ENCODE measurements at regions not wholly inside any gene's neighbourhood (a gene's known extent, or its start where the extent isn't known, plus 50 kb on each side); places are given as distances from the start of the nearest gene placed in this dataset.

DNA sequence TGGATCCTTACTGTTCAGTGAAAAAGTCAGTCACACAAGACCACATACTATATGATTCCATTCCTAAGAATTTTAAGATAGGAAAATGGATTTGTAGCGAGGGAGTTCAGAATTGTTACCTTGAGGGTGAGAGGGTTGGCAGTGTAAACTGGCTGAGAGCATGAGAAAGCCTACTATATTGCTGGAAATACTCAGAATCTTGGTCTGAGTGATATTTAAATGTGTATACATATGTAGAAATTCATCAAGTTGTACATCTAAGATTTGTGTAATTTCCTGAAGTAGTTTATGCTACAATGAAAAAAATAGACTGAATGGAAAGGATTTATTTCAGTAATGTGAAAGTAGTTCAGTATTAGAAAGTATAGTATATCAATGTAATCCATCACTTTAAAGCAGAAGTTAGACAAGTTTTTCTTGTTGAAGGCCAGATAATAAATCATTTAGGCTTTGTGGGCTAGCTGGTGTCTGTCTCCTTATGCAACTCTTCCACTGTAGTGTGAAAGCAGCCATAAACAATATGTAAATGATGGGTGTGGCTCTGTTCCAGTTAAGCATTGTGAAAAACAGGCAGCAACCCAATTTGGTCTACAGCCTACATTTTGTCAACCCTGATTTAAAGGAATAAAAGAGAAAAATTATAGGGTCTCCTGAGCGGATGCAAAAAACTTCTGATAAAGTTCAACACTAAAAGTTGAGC lies 127.2 kb upstream of the THY1 start:
- no peak overlapping the region for H3K27ac ChIP-seq (ENCODE audit: low read depth in 2 of 2, low read length in 2 of 2)
- no peaks in the 10 kb centered on the region for H3K27me3 ChIP-seq (ENCODE audit: control insufficient read depth in 2 of 2, insufficient read depth in 2 of 2, low read length in 2 of 2)
- no peaks in the 10 kb centered on the region for H3K9me3 ChIP-seq (ENCODE audit: control insufficient read depth in 2 of 2, low read length in 2 of 2)
- H3K9ac ChIP-seq (ENCODE audit: low read depth in 1 of 2, low read length in 2 of 2): no peak overlapping the region
- no peaks in the 10 kb centered on the region for H3K36me3 ChIP-seq (ENCODE audit: control insufficient read depth in 2 of 2, insufficient read depth in 2 of 2, low read length in 2 of 2)
- H3K4me3 ChIP-seq (ENCODE audit: low read length in 2 of 2): no peak overlapping the region
- H3K4me1 ChIP-seq (ENCODE audit: control insufficient read depth in 2 of 2, insufficient read depth in 2 of 2, low read length in 2 of 2): no peaks in the 10 kb centered on the region

GRCh38 chr11:119547511-119547910 lies 124.5 kb upstream of the THY1 start:
- no peak overlapping the region for H3K27ac ChIP-seq (ENCODE audit: low read depth in 2 of 2, low read length in 2 of 2)
- H3K4me1 ChIP-seq (ENCODE audit: control insufficient read depth in 2 of 2, insufficient read depth in 2 of 2, low read length in 2 of 2): no peaks in the 10 kb centered on the region
- no peak overlapping the region for H3K4me3 ChIP-seq (ENCODE audit: low read length in 2 of 2)
- H3K36me3 ChIP-seq (ENCODE audit: control insufficient read depth in 2 of 2, insufficient read depth in 2 of 2, low read length in 2 of 2): no peaks in the 10 kb centered on the region
- no peaks in the 10 kb centered on the region for H3K27me3 ChIP-seq (ENCODE audit: control insufficient read depth in 2 of 2, insufficient read depth in 2 of 2, low read length in 2 of 2)
- no peaks in the 10 kb centered on the region for H3K9me3 ChIP-seq (ENCODE audit: control insufficient read depth in 2 of 2, low read length in 2 of 2)
- no peak overlapping the region for H3K9ac ChIP-seq (ENCODE audit: low read depth in 1 of 2, low read length in 2 of 2)

- no peak overlapping the region for H3K27ac ChIP-seq (ENCODE audit: low read depth in 2 of 2, low read length in 2 of 2)
- H3K9ac ChIP-seq (ENCODE audit: low read depth in 1 of 2, low read length in 2 of 2): no peak overlapping the region
- no peaks in the 10 kb centered on the region for H3K9me3 ChIP-seq (ENCODE audit: control insufficient read depth in 2 of 2, low read length in 2 of 2)
- H3K36me3 ChIP-seq (ENCODE audit: control insufficient read depth in 2 of 2, insufficient read depth in 2 of 2, low read length in 2 of 2): no peaks in the 10 kb centered on the region
- no peaks in the 10 kb centered on the region for H3K27me3 ChIP-seq (ENCODE audit: control insufficient read depth in 2 of 2, insufficient read depth in 2 of 2, low read length in 2 of 2)
- no peak overlapping the region for H3K4me3 ChIP-seq (ENCODE audit: low read length in 2 of 2)
- H3K4me1 ChIP-seq (ENCODE audit: control insufficient read depth in 2 of 2, insufficient read depth in 2 of 2, low read length in 2 of 2): no peaks in the 10 kb centered on the region
Measured at GRCh38 chr11:119545978-119546915, 123.3 kb upstream of the THY1 start.

DNA sequence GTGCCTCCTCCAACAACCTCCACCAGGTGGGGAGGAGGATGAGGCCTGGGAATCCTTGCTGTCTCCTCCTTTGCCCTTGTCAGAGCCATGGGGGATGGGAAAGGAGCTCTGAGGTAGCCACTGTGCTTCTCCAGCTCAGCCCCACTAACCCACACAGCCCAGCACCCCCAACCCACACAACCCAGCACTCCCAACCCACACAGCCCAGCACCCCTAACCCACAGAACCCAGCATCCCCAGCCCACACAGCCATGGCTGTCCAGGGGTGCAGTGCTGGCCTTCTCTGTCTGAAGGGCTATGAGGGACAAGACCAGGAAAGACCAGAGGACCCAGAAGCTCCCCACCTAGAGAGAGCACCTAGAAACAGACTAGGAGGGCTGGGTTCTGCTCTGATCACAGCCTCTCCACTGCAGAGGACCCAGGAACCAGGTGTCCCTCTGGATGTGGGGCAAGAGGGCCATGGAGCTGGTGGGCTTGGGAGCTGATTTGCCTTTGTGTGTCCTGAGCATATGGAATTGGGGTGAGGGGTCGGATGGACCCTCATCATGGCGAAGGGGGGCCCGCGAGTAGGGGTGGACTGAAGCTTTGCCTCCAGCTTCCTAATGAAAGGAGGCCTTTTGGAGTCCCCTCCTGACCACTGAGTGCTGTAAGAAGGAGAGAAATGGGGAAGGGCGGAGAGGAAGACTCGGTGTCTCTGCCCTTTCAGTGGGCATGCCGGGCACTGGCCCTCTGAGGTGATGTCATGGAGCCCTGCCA lies 117.6 kb upstream of the THY1 start:
- Histone ChIP-seq H3K27ac (ENCODE audit: low read depth in 2 of 2, low read length in 2 of 2) (no peak overlapping the region), H3K9ac (ENCODE audit: low read depth in 1 of 2, low read length in 2 of 2) (no peak overlapping the region), H3K4me3 (ENCODE audit: low read length in 2 of 2) (no peak overlapping the region), H3K9me3 (ENCODE audit: control insufficient read depth in 2 of 2, low read length in 2 of 2) (no peaks in the 10 kb centered on the region), H3K27me3 (ENCODE audit: control insufficient read depth in 2 of 2, insufficient read depth in 2 of 2, low read length in 2 of 2) (no peaks in the 10 kb centered on the region), H3K4me1 (ENCODE audit: control insufficient read depth in 2 of 2, insufficient read depth in 2 of 2, low read length in 2 of 2) (no peaks in the 10 kb centered on the region), H3K36me3 (ENCODE audit: control insufficient read depth in 2 of 2, insufficient read depth in 2 of 2, low read length in 2 of 2) (no peaks in the 10 kb centered on the region)

DNA sequence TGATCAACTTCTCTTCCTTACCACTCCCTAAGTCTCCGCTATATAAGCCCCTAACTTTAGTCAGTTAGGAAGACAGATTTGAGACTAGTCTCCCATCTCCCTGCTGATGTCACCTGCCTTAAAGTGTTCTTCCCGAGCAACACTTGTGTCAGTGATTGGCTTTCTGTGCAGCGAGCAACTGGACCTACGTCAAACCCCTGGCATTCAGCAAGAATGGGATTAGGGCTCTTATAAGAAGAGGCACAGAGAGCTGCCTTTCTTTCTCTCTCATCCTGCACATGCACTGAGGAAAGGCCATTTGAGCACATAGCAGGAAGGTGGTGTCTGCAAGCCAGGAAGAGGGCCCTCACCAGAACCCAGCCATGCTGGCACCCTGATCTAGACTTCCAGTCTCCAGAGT lies 116.6 kb upstream of the THY1 start:
- no peak overlapping the region for H3K27ac ChIP-seq (ENCODE audit: low read depth in 2 of 2, low read length in 2 of 2)
- H3K27me3 ChIP-seq (ENCODE audit: control insufficient read depth in 2 of 2, insufficient read depth in 2 of 2, low read length in 2 of 2): no peaks in the 10 kb centered on the region
- H3K4me3 ChIP-seq (ENCODE audit: low read length in 2 of 2): no peak overlapping the region
- H3K4me1 ChIP-seq (ENCODE audit: control insufficient read depth in 2 of 2, insufficient read depth in 2 of 2, low read length in 2 of 2): no peaks in the 10 kb centered on the region
- H3K9ac ChIP-seq (ENCODE audit: low read depth in 1 of 2, low read length in 2 of 2): no peak overlapping the region
- H3K9me3 ChIP-seq (ENCODE audit: control insufficient read depth in 2 of 2, low read length in 2 of 2): no peaks in the 10 kb centered on the region
- no peaks in the 10 kb centered on the region for H3K36me3 ChIP-seq (ENCODE audit: control insufficient read depth in 2 of 2, insufficient read depth in 2 of 2, low read length in 2 of 2)

DNA sequence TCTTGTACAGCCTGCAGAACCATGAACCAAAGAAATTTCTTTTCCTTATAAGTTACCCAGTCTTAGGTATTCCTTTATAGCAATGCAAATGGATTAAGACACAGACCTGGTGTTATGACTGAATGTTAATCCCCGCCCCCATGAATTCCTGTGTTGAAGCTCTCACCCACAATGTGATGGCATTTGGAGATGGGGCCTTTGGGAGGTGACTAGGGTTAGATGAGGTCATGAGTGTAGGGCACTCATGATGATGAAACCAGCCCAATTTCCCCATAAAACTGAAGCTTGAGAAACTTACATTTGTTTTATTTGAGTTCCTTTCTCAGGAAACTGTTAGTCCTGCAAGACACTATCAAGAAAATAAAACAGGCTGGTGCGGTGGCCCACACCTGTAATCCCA lies 115.8 kb upstream of the THY1 start:
- no peak overlapping the region for H3K4me3 ChIP-seq (ENCODE audit: low read length in 2 of 2)
- no peaks in the 10 kb centered on the region for H3K9me3 ChIP-seq (ENCODE audit: control insufficient read depth in 2 of 2, low read length in 2 of 2)
- H3K27ac ChIP-seq (ENCODE audit: low read depth in 2 of 2, low read length in 2 of 2): no peak overlapping the region
- H3K36me3 ChIP-seq (ENCODE audit: control insufficient read depth in 2 of 2, insufficient read depth in 2 of 2, low read length in 2 of 2): no peaks in the 10 kb centered on the region
- no peaks in the 10 kb centered on the region for H3K4me1 ChIP-seq (ENCODE audit: control insufficient read depth in 2 of 2, insufficient read depth in 2 of 2, low read length in 2 of 2)
- H3K27me3 ChIP-seq (ENCODE audit: control insufficient read depth in 2 of 2, insufficient read depth in 2 of 2, low read length in 2 of 2): no peaks in the 10 kb centered on the region
- no peak overlapping the region for H3K9ac ChIP-seq (ENCODE audit: low read depth in 1 of 2, low read length in 2 of 2)

- Histone ChIP-seq H3K27ac (ENCODE audit: low read depth in 2 of 2, low read length in 2 of 2) (no peak overlapping the region), H3K9ac (ENCODE audit: low read depth in 1 of 2, low read length in 2 of 2) (no peak overlapping the region), H3K4me1 (ENCODE audit: control insufficient read depth in 2 of 2, insufficient read depth in 2 of 2, low read length in 2 of 2) (no peaks in the 10 kb centered on the region), H3K9me3 (ENCODE audit: control insufficient read depth in 2 of 2, low read length in 2 of 2) (no peaks in the 10 kb centered on the region), H3K27me3 (ENCODE audit: control insufficient read depth in 2 of 2, insufficient read depth in 2 of 2, low read length in 2 of 2) (no peaks in the 10 kb centered on the region), H3K36me3 (ENCODE audit: control insufficient read depth in 2 of 2, insufficient read depth in 2 of 2, low read length in 2 of 2) (no peaks in the 10 kb centered on the region), H3K4me3 (ENCODE audit: low read length in 2 of 2) (no peak overlapping the region)
Measured at GRCh38 chr11:119537306-119538253, 114.6 kb upstream of the THY1 start.

DNA sequence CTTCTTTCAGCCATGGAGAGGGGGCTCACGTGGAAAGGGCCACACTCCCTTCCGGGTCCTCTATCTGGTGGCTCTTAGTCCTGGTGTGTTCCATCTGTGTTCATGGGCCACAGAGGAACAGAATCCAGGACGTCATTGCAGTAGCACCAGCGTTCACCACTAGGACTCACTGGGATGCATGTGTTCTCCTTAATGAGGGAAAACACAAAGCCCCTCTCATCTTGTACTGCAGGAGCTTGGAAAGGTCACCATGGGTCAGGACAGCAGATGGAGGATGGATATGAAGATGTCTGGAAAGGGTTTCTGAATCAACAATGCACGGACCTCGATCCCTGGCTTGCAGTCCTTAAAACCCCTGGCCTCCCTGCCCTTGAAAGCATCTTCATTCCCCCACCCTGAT lies 113.8 kb upstream of the THY1 start:
- no peak overlapping the region for H3K4me3 ChIP-seq (ENCODE audit: low read length in 2 of 2)
- H3K36me3 ChIP-seq (ENCODE audit: control insufficient read depth in 2 of 2, insufficient read depth in 2 of 2, low read length in 2 of 2): no peaks in the 10 kb centered on the region
- H3K27ac ChIP-seq (ENCODE audit: low read depth in 2 of 2, low read length in 2 of 2): no peak overlapping the region
- H3K4me1 ChIP-seq (ENCODE audit: control insufficient read depth in 2 of 2, insufficient read depth in 2 of 2, low read length in 2 of 2): no peaks in the 10 kb centered on the region
- H3K9ac ChIP-seq (ENCODE audit: low read depth in 1 of 2, low read length in 2 of 2): no peak overlapping the region
- no peaks in the 10 kb centered on the region for H3K9me3 ChIP-seq (ENCODE audit: control insufficient read depth in 2 of 2, low read length in 2 of 2)
- no peaks in the 10 kb centered on the region for H3K27me3 ChIP-seq (ENCODE audit: control insufficient read depth in 2 of 2, insufficient read depth in 2 of 2, low read length in 2 of 2)

DNA sequence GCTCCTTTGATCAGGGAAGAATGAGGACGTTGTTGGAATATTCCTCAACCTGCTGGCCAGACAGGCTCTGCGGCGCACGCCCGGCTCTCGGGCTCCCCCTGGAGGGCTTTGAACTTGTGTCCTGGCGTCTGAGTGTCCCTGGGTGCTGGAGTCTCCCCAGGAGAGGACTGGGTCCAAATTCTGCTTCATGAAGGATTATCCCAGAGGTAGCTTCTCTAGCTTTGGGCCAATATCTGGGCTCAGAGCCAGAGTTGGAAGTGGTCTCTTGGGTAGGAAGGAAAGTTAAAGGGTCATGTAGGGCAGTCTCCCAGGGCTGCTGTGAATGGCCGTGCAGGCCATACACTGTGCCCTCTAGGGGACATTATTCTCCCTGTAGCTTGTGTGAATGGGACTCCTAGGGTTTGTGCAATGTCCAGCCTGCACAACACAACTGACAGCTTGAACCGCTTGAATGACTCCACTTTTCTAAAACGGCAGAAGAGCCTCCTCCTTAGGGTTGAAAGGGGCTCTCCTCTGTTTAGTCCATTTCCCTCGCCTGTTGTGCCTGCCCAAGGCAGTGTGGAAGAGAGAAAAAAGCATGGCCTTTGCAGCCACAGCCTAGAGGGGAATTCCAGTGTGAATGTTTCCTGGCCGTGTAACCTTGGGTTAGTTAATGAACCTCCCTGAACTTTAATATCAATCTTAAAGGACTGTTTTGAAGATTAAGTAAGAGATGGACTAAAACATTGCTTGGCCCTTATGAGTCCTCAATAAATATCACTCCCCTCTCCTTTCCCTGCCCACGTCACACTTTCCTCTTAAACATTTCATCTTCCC lies 111.2 kb upstream of the THY1 start:
- no peaks in the 10 kb centered on the region for H3K4me1 ChIP-seq (ENCODE audit: control insufficient read depth in 2 of 2, insufficient read depth in 2 of 2, low read length in 2 of 2)
- no peak overlapping the region for H3K9ac ChIP-seq (ENCODE audit: low read depth in 1 of 2, low read length in 2 of 2)
- H3K27me3 ChIP-seq (ENCODE audit: control insufficient read depth in 2 of 2, insufficient read depth in 2 of 2, low read length in 2 of 2): peaks cover 0 to 1% of the 10 kb centered on the region in 2 donors
- H3K27ac ChIP-seq (ENCODE audit: low read depth in 2 of 2, low read length in 2 of 2): no peak overlapping the region
- no peaks in the 10 kb centered on the region for H3K36me3 ChIP-seq (ENCODE audit: control insufficient read depth in 2 of 2, insufficient read depth in 2 of 2, low read length in 2 of 2)
- no peaks in the 10 kb centered on the region for H3K9me3 ChIP-seq (ENCODE audit: control insufficient read depth in 2 of 2, low read length in 2 of 2)
- no peak overlapping the region for H3K4me3 ChIP-seq (ENCODE audit: low read length in 2 of 2)
